ENCODE measurements at regions not wholly inside any gene's neighbourhood (a gene's known extent, or its start where the extent isn't known, plus 50 kb on each side); places are given as distances from the start of the nearest gene placed in this dataset.

- H3K4me3 ChIP-seq (ENCODE audit: low read length, poor library complexity, severe bottlenecking): no peak overlapping the region
- H3K9me3 ChIP-seq (ENCODE audit: insufficient read depth, low read depth, low read length): no peaks in the 10 kb centered on the region; the same call in 1 of the 2 replicates
- no peaks in the 10 kb centered on the region for H3K9me2 ChIP-seq (replicated peaks; ENCODE audit: low read depth, low read length)
- no peak overlapping the region for H3K4me2 ChIP-seq (ENCODE audit: low read depth, low read length, poor library complexity, severe bottlenecking)
- no peak overlapping the region for H3K9ac ChIP-seq (ENCODE audit: low read depth, low read length, poor library complexity, severe bottlenecking)
- H3K27me3 ChIP-seq (ENCODE audit: insufficient read depth, low read length, poor library complexity, severe bottlenecking): no peaks in the 10 kb centered on the region
- H3K79me2 ChIP-seq (ENCODE audit: insufficient read depth, low read length): no peaks in the 10 kb centered on the region
- no peaks in the 10 kb centered on the region for H3F3A ChIP-seq (ENCODE audit: low read depth)
- no peaks in the 10 kb centered on the region for H3K36me3 ChIP-seq (ENCODE audit: insufficient read depth, low read length)
- H2AFZ ChIP-seq (ENCODE audit: low read length): no peak overlapping the region
- no peaks in the 10 kb centered on the region for H3K4me1 ChIP-seq (ENCODE audit: insufficient read depth, low read length, poor library complexity, severe bottlenecking)
- TF ChIP-seq CTCF (conservative IDR thresholded peaks at IDR 0.05; ENCODE audit: low read length): no peak
- no peak for TF ChIP-seq EZH2phosphoT487 (IDR thresholded peaks at IDR 0.05; ENCODE audit: borderline replicate concordance)
- no peaks in the 10 kb centered on the region for H4K20me1 ChIP-seq (ENCODE audit: insufficient read depth, low read length, poor library complexity, severe bottlenecking)
These were observed 220.3 kb upstream of the VEGFC start for GRCh38 chr4:177012918-177013545.

- no peak for TF ChIP-seq CTCF (conservative IDR thresholded peaks at IDR 0.05; ENCODE audit: low read length)
- TF ChIP-seq EZH2phosphoT487 (IDR thresholded peaks at IDR 0.05; ENCODE audit: borderline replicate concordance): no peak
- Histone ChIP-seq H3K9me3 (ENCODE audit: insufficient read depth, low read depth, low read length) (no peaks in the 10 kb centered on the region; the same call in 1 of the 2 replicates), H3K4me3 (ENCODE audit: low read length, poor library complexity, severe bottlenecking) (no peak overlapping the region), H3K9ac (ENCODE audit: low read depth, low read length, poor library complexity, severe bottlenecking) (no peak overlapping the region), H3K9me2 (replicated peaks; ENCODE audit: low read depth, low read length) (no peaks in the 10 kb centered on the region), H3K4me1 (ENCODE audit: insufficient read depth, low read length, poor library complexity, severe bottlenecking) (no peaks in the 10 kb centered on the region), H4K20me1 (ENCODE audit: insufficient read depth, low read length, poor library complexity, severe bottlenecking) (no peaks in the 10 kb centered on the region), H3K27me3 (ENCODE audit: insufficient read depth, low read length, poor library complexity, severe bottlenecking) (no peaks in the 10 kb centered on the region), H2AFZ (ENCODE audit: low read length) (no peak overlapping the region), H3K36me3 (ENCODE audit: insufficient read depth, low read length) (no peaks in the 10 kb centered on the region), H3F3A (ENCODE audit: low read depth) (no peaks in the 10 kb centered on the region), H3K79me2 (ENCODE audit: insufficient read depth, low read length) (no peaks in the 10 kb centered on the region), H3K4me2 (ENCODE audit: low read depth, low read length, poor library complexity, severe bottlenecking) (no peak overlapping the region)
These were observed 223.9 kb upstream of the VEGFC start for GRCh38 chr4:177016541-177017141.

GRCh38 chr4:177023951-177024350 lies 231.2 kb upstream of the VEGFC start:
- Histone ChIP-seq H2AFZ (ENCODE audit: low read length) (no peak overlapping the region), H3K36me3 (ENCODE audit: insufficient read depth, low read length) (no peaks in the 10 kb centered on the region), H3F3A (ENCODE audit: low read depth) (no peaks in the 10 kb centered on the region), H3K79me2 (ENCODE audit: insufficient read depth, low read length) (no peaks in the 10 kb centered on the region), H3K4me2 (ENCODE audit: low read depth, low read length, poor library complexity, severe bottlenecking) (no peak overlapping the region), H3K4me1 (ENCODE audit: insufficient read depth, low read length, poor library complexity, severe bottlenecking) (no peaks in the 10 kb centered on the region), H4K20me1 (ENCODE audit: insufficient read depth, low read length, poor library complexity, severe bottlenecking) (no peaks in the 10 kb centered on the region), H3K4me3 (ENCODE audit: low read length, poor library complexity, severe bottlenecking) (no peak overlapping the region), H3K9me3 (ENCODE audit: insufficient read depth, low read depth, low read length) (no peaks in the 10 kb centered on the region), H3K9ac (ENCODE audit: low read depth, low read length, poor library complexity, severe bottlenecking) (no peak overlapping the region), H3K27me3 (ENCODE audit: insufficient read depth, low read length, poor library complexity, severe bottlenecking) (no peaks in the 10 kb centered on the region), H3K9me2 (replicated peaks; ENCODE audit: low read depth, low read length) (no peaks in the 10 kb centered on the region)
- TF ChIP-seq CTCF (conservative IDR thresholded peaks at IDR 0.05; ENCODE audit: low read length) (no peak), EZH2phosphoT487 (IDR thresholded peaks at IDR 0.05; ENCODE audit: borderline replicate concordance) (no peak)

All from Loucy (cell line).